ENCODE measurements at regions not wholly inside any gene's neighbourhood (a gene's known extent, or its start where the extent isn't known, plus 50 kb on each side); places are given as distances from the start of the nearest gene placed in this dataset.

GRCh38 chr15:95894407-95894956 lies 436.0 kb upstream of the NR2F2 start:
- no peak for TF ChIP-seq CTCF (conservative IDR thresholded peaks at IDR 0.05 in 1 of 2, IDR thresholded peaks at IDR 0.05 in 1 of 2; ENCODE audit: extremely low read depth in 1 of 2, insufficient read depth in 1 of 2, low read depth in 1 of 2, low read length in 2 of 2)
- TF ChIP-seq EZH2 (IDR thresholded peaks at IDR 0.05; ENCODE audit: borderline replicate concordance, low read length) = no peak
